ENCODE measurements at regions not wholly inside any gene's neighbourhood (a gene's known extent, or its start where the extent isn't known, plus 50 kb on each side); places are given as distances from the start of the nearest gene placed in this dataset.

DNA sequence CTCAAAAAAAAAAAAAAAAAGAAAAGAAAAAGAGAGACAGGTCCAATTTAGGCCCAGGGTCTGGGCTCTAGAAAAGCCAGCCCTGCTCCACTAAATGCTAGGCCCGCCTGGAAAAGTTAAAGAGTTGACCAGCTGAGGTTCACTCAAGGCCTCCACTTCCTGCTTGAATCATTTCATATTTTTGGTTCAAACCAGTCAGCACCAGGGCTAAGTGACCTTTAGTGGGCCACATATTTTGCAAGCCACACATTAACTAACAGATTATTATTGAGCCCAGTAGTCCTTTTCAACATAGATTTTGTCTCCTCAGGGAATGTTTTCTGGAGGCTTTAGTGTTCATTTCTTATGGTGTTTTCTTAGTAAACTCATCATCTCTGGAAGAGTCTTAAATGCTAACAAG, 156.6 kb downstream of the TLR4 start:
- TF ChIP-seq, protein P1, sequence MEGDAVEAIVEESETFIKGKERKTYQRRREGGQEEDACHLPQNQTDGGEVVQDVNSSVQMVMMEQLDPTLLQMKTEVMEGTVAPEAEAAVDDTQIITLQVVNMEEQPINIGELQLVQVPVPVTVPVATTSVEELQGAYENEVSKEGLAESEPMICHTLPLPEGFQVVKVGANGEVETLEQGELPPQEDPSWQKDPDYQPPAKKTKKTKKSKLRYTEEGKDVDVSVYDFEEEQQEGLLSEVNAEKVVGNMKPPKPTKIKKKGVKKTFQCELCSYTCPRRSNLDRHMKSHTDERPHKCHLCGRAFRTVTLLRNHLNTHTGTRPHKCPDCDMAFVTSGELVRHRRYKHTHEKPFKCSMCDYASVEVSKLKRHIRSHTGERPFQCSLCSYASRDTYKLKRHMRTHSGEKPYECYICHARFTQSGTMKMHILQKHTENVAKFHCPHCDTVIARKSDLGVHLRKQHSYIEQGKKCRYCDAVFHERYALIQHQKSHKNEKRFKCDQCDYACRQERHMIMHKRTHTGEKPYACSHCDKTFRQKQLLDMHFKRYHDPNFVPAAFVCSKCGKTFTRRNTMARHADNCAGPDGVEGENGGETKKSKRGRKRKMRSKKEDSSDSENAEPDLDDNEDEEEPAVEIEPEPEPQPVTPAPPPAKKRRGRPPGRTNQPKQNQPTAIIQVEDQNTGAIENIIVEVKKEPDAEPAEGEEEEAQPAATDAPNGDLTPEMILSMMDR (IDR thresholded peaks at IDR 0.05) = no peak
- no peak for TF ChIP-seq POLR2AphosphoS5 (IDR thresholded peaks at IDR 0.05; ENCODE audit: low read depth, low read length)

Measured in Panc1 (cell line).